Body of pancreas (tissue), 4 donors: ENCODE measurements at regions not wholly inside any gene's neighbourhood (a gene's known extent, or its start where the extent isn't known, plus 50 kb on each side); places are given as distances from the start of the nearest gene placed in this dataset.

Source experiments
- CTCF ChIP-seq, 7 experiments: fragments of 450-650 bp in 4 of 7; fragments of 200-600 bp in 3 of 7; sonication (generic) in 3 of 7; IDR thresholded peaks; one replicate each; pipeline ENCODE4 v1.5.1; 2016 to 2019; ENCODE audit warnings: antibody characterized with exemption in 7 of 7
- POLR2A ChIP-seq, 3 donors: fragments of 450-650 bp; IDR thresholded peaks; one replicate each; pipeline ENCODE4 v1.6.1; 2016; ENCODE audit warnings: antibody characterized with exemption in 3 of 3, mild to moderate bottlenecking in 2 of 3

- no peak for TF ChIP-seq POLR2A (IDR thresholded peaks at IDR 0.05)
- no peak for TF ChIP-seq CTCF (IDR thresholded peaks at IDR 0.05)
Observed at GRCh38 chr5:3891113-3891512, 295.5 kb downstream of the IRX1 start.
